GM10266 (cell line): ENCODE measurements at regions not wholly inside any gene's neighbourhood (a gene's known extent, or its start where the extent isn't known, plus 50 kb on each side); places are given as distances from the start of the nearest gene placed in this dataset.

Source experiments
- DNase-seq: peaks from one replicate; pipeline ENCODE4 v3.0.0; 2012; ENCODE audit errors: extremely low spot score
- TF ChIP-seq, protein P1 (sequence below): IDR thresholded peaks from 2 replicates; pipeline ENCODE4 v1.5.1; 2012; ENCODE audit warnings: mild to moderate bottlenecking, low read depth; ENCODE audit not compliant: control insufficient read depth, insufficient read depth; ENCODE audit errors: missing control alignments

DNA sequence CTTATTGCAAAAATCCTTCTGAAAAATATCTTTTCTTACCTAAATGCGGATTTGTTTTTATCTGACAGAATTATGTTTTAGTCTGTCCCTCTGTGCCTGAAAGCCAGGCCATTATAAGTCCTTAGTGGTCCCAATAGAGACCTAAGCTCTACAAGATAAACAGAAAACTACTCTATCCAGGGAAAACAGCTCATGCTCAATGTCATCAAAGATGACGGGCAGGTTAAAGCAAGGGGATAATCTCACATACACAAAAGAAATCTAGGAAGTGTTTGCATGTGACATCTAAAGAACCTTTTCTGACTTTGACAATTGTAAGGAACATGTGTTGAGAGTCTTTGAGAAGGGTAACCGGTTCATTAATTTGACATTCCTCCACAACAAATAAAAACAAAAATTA is 741.1 kb upstream of the ID2 start:
- TF ChIP-seq, protein P1, sequence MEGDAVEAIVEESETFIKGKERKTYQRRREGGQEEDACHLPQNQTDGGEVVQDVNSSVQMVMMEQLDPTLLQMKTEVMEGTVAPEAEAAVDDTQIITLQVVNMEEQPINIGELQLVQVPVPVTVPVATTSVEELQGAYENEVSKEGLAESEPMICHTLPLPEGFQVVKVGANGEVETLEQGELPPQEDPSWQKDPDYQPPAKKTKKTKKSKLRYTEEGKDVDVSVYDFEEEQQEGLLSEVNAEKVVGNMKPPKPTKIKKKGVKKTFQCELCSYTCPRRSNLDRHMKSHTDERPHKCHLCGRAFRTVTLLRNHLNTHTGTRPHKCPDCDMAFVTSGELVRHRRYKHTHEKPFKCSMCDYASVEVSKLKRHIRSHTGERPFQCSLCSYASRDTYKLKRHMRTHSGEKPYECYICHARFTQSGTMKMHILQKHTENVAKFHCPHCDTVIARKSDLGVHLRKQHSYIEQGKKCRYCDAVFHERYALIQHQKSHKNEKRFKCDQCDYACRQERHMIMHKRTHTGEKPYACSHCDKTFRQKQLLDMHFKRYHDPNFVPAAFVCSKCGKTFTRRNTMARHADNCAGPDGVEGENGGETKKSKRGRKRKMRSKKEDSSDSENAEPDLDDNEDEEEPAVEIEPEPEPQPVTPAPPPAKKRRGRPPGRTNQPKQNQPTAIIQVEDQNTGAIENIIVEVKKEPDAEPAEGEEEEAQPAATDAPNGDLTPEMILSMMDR, result no peak
- DNase-seq, result no peak

DNA sequence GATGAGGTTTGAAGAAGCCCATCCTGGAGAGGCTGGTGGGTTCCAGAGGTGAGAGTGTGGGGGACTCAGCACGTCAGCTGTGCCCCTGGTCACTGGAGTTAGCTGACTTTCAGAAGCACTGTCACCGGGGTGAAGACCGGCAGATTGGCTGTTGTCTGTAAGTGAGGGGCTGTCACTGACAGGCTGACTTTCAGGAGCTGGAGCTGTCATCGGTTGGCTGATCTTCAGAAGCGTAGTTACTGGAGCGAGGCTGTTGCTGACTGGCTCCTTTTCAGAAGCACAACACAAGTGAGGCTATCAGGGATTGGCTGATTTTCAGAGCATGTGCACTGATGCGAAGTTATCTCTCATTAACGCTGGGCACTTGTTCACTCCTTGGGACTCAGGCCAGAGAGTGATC is 738.4 kb upstream of the ID2 start:
- TF ChIP-seq, protein P1, result no peak
- no peak for DNase-seq

DNA sequence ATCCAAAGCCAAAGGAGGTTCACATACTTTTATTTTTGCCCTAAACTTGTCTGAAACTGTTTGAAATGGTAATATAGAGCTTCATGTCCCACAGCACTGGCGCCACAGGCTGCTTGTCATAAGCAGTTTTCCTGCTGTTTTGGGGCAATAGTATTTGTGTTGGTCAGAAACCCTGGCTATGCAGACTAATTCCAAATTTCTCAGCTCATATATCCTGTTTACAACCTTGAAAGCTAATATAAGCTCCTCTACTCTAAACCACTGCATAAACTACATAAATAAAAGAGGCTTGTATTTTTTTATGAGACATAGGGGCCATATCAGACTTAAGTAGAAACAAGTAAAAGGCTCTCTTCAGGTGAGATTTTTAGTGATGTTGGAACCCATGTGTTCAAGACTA is 736.8 kb upstream of the ID2 start:
- DNase-seq, result no peak
- TF ChIP-seq, protein P1, result no peak

DNA sequence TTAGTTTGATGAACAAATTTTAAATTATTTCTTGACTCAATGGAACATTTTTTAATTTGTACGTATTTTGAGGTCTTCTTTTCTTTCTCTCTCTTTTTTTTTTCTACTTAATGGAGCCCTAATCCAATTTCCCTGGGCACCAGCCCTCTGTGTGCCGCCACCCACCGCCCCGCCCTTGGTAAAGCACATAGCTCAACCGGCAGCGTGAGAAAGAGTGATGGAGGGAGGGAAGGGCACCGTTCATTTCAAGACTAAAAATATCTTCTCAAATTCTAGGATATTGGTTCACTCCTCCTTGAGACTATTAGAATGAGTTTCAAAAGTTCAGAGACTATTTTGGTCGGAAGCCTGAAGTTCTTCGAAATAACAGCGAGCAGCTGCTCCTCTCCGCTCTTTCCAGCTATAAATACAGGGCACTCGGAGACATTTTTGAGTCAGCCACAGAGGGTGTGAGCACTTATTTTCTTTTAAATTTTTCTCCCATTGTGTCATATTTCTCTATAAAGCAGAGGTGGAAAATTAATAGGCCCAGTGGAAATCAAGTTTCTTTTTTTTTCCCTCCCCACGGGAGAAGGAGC is 731.7 kb upstream of the ID2 start:
- TF ChIP-seq, protein P1, result no peak

DNA sequence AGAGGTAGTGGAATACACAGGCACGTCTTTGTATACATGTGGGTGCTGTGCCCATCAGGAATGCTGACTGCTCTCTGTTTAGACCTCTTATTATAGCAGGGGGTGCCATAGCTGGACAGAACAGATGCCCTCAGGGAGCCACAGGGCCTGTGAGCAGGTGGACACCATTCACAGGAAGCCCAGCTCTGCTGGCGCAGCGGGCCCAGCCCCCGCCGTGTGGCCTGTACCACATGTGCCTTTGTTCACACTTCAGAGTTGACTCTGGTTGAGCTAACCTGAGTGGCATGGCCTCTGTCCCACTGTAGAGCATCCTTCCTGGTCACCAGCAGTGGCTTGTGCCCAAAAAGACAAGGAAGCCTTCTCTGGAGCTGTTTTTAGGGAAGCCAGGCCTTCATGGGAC is 730.9 kb upstream of the ID2 start:
- DNase-seq, result no peak
- TF ChIP-seq, protein P1, result no peak

More for the DNA sequence above, 731.7 kb upstream of the ID2 start:
- DNase-seq, result no peak

DNA sequence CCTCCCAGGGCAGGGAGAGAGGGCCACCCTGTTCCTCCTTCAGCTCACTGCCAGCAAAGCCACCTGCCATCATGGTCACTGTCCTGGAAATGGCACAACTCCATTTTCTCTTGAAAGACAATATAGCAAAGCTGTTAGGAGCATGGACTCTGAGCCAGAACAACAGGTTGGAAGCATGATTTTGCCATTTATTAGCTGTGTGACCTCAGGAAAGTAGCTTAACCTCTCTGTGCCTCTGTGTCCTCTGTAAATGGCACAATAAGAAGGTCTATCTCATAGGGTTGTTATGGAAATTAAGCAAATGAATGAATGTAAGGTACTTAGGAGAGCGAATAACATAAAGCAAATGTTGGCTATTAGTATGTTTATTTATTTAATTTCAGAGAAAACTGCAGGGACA is 730.4 kb upstream of the ID2 start:
- DNase-seq, result no peak
- TF ChIP-seq, protein P1, result no peak

DNA sequence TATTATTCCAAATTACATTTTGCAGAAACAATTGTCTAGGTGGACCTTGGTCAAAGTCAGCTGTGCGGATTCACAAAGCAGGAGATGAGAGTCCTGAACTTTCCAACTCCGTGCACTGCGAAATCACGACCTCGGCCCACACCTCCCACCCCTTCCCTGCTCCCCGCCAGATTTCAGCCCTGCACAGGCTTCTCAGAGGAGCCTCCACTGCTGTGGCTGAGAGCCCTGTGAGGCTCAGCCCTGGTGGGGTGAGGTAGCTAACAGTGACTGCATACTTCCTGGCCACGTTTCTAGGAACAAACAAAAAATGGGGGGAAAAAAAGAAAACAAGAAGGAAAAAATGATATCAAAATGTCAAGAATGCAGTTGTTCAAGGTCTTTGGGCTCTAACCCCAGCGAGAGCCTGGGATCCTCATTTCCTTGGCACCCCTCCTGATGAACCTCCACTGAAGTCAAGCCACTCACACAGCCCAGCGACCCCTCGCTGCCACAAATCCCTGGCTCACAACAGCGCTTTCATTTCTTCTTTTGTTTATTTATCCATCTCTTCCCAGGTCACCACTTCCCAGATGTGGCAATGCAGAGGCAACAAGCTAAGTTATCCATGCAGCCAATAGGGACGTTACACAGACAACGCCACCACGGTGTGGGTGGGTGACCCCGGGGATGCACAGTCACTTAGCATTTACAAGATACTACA is 729.7 kb upstream of the ID2 start:
- TF ChIP-seq, protein P1, result no peak
- DNase-seq, result no peak
